ENCODE measurements at regions not wholly inside any gene's neighbourhood (a gene's known extent, or its start where the extent isn't known, plus 50 kb on each side); places are given as distances from the start of the nearest gene placed in this dataset.
A peak's percentile ranks its signal among the peaks of the same experiment; 100 is the strongest.

DNA sequence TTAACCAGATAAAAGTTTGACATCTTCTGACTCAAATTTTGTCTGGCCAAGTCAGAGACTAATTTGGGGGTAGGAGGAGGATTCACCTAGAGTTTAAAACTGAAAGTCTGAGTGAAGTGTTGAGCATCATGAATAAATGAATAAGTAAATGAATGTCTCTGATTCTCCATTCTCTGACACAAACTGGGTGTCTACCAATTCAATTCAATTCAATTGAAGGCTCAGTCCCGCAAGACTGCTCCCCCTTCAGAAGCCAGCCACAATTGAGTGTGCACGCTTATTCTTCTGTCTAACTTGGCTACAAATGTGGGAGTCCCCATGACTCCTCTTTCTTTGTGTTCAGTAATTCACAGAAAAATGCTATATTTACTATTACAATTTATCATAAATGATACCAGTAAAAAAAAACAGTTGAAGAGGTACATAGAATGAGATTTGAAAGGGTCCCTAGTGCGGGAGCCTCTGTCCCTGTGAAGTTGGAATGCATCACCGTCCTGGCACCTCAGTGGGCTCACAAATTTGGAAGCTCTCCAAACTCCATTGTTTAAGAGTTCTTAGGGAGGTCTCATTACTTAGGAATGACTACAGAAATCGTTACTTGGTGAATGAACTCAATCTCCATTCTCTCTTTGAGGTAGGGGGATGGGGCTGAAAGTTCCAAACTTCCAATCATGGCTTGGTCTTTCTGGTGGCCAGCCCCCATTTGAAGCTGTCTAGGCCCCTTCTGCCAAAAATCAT, 243.7 kb upstream of the PHYHIPL start:
- no peak for DNase-seq (ENCODE audit: low read depth in 2 of 2)

GRCh38 chr10:58936364-58936763, 240.1 kb upstream of the PHYHIPL start:
- no peak for DNase-seq (ENCODE audit: low read depth in 2 of 2)

DNA sequence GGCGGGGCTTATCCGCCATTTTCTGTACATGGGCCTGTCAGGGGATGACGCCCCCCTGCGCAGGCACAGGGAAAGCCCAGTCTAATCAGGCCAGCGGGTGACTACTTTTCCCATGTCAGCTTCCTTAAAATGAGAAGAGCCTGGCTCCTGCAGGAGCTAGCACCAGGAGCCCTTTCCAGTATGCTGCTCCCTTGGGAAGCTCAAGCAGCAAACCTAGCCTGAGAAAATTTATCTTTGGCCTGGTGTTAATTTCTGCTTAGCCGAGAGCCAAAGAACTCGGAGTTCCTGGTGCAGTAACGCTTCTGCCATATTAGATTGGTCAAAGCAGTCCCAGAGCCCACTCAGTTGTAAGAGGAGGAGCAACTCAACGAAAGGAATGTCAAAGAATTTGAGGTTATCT, 239.0 kb upstream of the PHYHIPL start:
- DNase-seq (ENCODE audit: low read depth in 2 of 2), result no peak

GRCh38 chr10:58942724-58943123, 233.7 kb upstream of the PHYHIPL start:
- no peak for DNase-seq (ENCODE audit: low read depth in 2 of 2)

DNA sequence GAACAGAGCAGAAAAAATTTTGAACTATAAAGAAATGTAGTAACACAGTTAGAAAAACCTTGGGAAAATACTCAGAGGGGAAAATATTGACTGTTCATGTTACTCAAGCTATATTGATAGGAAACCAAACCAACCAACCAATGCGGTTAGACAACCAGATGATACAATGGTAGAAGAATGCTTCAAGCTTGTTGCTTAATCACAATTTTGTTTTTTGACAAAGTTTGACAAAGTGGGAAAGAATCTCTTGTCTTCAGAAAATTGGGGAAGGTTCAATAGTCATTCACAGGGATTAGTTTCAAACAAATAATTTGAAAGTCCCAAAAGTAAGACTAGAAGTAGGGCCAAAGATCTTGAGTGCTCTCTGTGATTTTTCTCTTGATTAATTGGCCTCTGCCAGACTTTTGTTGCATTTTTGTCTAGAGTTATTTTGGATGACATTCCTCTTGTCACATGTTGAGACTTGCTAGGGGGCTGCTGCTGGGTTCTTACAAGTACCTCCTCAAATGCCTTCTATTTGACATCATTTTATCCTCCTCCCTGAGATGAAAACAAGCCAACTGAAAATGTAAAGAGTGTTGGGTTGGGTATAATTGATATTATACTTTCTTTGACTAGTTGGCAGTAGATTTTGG, 233.1 kb upstream of the PHYHIPL start:
- no peak for DNase-seq (ENCODE audit: low read depth in 2 of 2)

DNA sequence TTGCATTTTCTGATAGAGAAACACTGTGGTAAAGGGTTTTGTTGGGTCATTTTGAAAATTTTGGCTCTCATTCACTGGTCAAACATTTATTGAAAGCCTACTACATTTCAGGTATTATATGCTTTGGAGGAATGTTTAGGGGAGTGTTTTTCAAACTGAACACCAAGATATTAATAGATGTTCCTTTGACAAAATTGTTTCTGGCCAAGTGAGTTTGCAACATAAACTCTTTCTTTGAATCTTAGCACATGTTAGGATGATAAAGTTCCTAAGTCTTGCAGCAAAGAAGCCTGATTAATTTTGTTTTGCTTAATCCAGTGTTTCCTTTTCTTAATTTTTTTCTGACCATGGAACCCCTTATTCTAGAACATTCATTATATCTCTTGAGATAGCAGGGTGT, 232.5 kb upstream of the PHYHIPL start:
- DNase-seq (ENCODE audit: low read depth in 2 of 2), result no peak

GRCh38 chr10:58948303-58948702, 228.1 kb upstream of the PHYHIPL start:
- no peak for DNase-seq (ENCODE audit: low read depth in 2 of 2)

DNA sequence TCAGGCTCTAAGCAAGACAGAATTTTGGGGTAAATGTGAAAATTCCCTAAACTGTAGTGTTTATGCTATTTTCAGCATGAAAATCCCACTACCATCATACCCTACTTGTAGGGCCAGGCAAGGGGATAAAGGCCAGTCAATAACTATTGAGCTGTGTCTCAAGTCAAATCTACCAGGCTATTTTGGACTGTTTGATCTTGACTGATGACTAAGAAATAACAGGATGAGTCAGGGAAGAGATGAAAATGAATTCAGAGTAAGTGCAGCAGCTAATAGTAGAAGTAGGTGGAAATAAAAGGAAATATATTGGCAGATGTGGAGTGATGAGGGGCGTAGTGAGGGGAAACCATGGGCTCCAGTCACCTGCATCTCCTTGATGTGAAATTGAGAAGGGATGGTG, 225.8 kb upstream of the PHYHIPL start:
- no peak for DNase-seq (ENCODE audit: low read depth in 2 of 2)

DNA sequence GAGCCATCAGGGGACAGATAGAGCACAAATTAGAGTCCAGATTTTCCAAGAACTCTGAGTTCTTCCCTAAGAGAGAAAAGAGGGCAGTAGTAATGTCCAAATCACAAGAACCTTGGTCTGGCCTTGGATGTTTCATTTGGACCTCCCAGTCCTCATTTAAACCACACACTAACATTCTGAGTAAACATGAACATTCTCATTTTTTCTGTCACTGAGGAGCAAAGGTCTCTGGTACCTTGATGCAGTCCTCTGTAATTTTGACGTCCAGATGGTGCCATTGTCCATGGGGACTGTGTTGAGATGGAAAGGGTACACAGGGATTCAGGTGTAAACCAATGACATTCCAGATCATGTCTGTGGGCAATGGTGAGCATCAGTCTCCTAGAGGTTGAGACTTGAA, 225.4 kb upstream of the PHYHIPL start:
- DNase-seq (ENCODE audit: low read depth in 2 of 2), result no peak

GRCh38 chr10:58951746-58952145, 224.7 kb upstream of the PHYHIPL start:
- no peak for DNase-seq (ENCODE audit: low read depth in 2 of 2)

DNA sequence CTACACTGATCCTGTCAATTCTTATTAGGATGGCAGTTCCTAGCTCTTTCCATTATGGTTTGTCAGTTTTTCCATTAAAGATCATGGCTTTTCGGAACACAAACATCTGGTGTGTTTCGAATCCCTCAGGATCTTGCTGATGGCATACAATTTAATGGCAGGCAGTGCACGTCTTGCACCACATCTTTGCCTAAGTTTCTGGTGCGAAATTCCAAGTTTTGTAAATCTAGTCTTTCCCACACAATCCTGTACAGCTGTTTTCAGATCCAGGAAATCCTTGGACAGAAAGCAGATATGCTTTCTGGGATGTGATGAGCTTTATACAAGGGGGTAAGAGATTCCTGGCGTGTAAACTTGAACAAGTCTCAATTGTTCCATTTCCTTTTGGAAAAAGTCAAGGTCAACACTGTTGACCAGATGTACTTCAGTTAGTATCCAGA, 224.3 kb upstream of the PHYHIPL start:
- DNase-seq (ENCODE audit: low read depth in 2 of 2), result no peak

DNA sequence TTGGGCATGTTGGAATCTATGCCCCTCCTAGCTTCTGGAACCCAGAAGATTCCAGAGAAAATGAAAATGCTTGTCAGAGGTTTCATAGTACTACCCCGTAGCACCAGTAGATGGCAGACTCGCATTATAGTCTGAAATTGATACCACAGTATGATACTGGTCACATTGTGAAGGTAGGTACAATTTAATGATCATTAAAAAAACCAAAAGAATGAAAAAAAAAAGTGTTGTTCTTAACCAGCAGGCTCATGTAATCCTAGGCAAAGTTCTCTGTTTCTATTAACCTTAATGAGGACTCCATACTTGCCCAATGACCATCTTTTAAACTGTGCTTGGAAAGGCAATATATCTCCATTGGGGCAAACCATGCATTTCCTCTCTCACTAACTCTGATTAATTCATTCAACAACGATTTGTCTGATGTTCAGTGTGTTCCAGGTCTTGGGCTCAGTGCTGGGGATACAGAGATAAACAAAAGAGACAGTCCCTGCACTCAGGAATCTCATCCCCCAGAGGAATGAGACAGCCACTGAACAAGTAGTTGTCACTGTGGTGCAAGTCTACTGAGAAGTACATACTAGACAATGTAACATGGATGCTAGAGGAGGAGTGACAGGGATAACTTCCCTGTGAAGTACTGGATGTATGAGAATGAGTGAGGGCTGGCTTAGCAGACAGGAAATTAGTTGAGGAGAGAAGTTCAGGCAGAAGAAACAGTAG, 223.5 kb upstream of the PHYHIPL start:
- peak in 1 of 2 experiments; percentile 1 for DNase-seq (ENCODE audit: low read depth in 2 of 2)

GRCh38 chr10:58954178-58954577, 222.3 kb upstream of the PHYHIPL start:
- DNase-seq (ENCODE audit: low read depth in 2 of 2), result no peak

GRCh38 chr10:58955615-58956014, 220.8 kb upstream of the PHYHIPL start:
- no peak for DNase-seq (ENCODE audit: low read depth in 2 of 2)

- no peak for DNase-seq (ENCODE audit: low read depth in 2 of 2)
Measured at GRCh38 chr10:58956926-58957325, 219.5 kb upstream of the PHYHIPL start.

DNA sequence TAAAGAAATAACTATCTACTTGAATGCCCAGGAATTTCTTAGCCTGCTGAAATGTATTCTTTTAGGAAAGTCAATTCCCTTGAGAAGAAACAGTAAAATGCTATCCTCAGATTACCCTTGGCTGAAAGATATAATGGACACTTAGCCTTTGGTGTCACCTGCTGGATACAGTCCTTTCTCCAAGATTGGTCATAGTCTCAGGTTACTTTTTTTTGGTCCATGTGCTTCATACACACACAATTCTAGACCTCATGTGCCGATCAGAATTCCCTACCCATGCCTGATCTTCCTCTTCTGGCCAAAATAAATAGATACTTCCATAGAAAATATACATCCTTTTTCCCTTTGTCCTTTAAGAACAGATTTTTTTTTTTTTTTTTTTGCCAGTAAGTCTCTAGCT, 218.9 kb upstream of the PHYHIPL start:
- DNase-seq (ENCODE audit: low read depth in 2 of 2), result no peak

- no peak for DNase-seq (ENCODE audit: low read depth in 2 of 2)
Measured at GRCh38 chr10:58963101-58963534, 213.3 kb upstream of the PHYHIPL start.

GRCh38 chr10:58963723-58964124, 212.7 kb upstream of the PHYHIPL start:
- no peak for DNase-seq (ENCODE audit: low read depth in 2 of 2)

GRCh38 chr10:58965855-58966254, 210.6 kb upstream of the PHYHIPL start:
- DNase-seq (ENCODE audit: low read depth in 2 of 2), result no peak

- DNase-seq (ENCODE audit: low read depth in 2 of 2), result no peak
Measured at GRCh38 chr10:58967551-58968388, 208.7 kb upstream of the PHYHIPL start.

GRCh38 chr10:58968389-58968755, 208.1 kb upstream of the PHYHIPL start:
- DNase-seq (ENCODE audit: low read depth in 2 of 2), result no peak

DNA sequence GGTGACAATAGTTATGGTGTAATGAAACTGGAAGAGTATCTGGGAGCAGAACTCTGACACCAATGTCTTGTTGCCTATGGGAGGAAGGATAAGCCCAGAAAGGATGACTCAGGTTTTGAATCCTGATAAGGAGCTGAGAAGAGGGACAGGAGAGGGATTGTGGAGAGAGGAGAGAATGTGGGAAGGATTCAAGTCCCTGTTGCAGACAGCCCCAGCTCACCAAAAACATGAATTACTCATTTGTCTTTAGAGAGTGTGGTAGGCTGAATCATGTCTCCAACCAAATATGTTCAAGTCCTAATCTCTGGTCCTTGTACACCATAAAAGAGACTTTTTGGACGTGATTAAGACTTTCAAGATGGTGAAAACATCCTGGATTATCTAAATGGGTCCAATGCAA, 206.9 kb upstream of the PHYHIPL start:
- DNase-seq (ENCODE audit: low read depth in 2 of 2), result no peak
